ENCODE measurements at regions not wholly inside any gene's neighbourhood (a gene's known extent, or its start where the extent isn't known, plus 50 kb on each side); places are given as distances from the start of the nearest gene placed in this dataset.

DNA sequence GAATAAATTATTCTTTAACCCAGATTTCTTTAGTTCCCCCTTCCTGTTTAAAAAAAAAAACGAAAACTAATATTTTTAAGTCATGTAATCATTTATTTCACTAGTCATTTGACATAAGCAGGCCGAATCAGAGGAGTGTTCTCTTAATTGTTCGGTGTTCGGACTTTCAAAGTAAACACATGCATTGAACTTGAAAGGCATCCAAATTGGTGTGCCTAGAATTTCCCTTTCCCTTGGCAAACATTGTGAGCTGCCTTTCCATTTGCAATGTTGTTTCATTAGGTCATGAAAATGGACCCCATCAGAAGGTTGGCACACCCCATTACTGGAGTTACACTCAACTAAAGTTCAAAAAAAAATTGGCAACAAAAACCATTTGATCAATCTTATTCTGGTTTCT is 283.0 kb upstream of the MARCKS start:
- TF ChIP-seq POLR2AphosphoS5 (IDR thresholded peaks at IDR 0.05; ENCODE audit: low read depth) (no peak), GABPA (IDR thresholded peaks at IDR 0.05; ENCODE audit: low read depth) (no peak), SPI1 (IDR thresholded peaks at IDR 0.05; ENCODE audit: borderline replicate concordance, low read depth) (no peak)
- TF ChIP-seq, protein P1, sequence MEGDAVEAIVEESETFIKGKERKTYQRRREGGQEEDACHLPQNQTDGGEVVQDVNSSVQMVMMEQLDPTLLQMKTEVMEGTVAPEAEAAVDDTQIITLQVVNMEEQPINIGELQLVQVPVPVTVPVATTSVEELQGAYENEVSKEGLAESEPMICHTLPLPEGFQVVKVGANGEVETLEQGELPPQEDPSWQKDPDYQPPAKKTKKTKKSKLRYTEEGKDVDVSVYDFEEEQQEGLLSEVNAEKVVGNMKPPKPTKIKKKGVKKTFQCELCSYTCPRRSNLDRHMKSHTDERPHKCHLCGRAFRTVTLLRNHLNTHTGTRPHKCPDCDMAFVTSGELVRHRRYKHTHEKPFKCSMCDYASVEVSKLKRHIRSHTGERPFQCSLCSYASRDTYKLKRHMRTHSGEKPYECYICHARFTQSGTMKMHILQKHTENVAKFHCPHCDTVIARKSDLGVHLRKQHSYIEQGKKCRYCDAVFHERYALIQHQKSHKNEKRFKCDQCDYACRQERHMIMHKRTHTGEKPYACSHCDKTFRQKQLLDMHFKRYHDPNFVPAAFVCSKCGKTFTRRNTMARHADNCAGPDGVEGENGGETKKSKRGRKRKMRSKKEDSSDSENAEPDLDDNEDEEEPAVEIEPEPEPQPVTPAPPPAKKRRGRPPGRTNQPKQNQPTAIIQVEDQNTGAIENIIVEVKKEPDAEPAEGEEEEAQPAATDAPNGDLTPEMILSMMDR (IDR thresholded peaks at IDR 0.05; ENCODE audit: insufficient read depth, low read length) = no peak
- TF ChIP-seq, protein P2, sequence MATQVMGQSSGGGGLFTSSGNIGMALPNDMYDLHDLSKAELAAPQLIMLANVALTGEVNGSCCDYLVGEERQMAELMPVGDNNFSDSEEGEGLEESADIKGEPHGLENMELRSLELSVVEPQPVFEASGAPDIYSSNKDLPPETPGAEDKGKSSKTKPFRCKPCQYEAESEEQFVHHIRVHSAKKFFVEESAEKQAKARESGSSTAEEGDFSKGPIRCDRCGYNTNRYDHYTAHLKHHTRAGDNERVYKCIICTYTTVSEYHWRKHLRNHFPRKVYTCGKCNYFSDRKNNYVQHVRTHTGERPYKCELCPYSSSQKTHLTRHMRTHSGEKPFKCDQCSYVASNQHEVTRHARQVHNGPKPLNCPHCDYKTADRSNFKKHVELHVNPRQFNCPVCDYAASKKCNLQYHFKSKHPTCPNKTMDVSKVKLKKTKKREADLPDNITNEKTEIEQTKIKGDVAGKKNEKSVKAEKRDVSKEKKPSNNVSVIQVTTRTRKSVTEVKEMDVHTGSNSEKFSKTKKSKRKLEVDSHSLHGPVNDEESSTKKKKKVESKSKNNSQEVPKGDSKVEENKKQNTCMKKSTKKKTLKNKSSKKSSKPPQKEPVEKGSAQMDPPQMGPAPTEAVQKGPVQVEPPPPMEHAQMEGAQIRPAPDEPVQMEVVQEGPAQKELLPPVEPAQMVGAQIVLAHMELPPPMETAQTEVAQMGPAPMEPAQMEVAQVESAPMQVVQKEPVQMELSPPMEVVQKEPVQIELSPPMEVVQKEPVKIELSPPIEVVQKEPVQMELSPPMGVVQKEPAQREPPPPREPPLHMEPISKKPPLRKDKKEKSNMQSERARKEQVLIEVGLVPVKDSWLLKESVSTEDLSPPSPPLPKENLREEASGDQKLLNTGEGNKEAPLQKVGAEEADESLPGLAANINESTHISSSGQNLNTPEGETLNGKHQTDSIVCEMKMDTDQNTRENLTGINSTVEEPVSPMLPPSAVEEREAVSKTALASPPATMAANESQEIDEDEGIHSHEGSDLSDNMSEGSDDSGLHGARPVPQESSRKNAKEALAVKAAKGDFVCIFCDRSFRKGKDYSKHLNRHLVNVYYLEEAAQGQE (IDR thresholded peaks at IDR 0.05; ENCODE audit: insufficient replicate concordance, low read depth) = no peak
- Histone ChIP-seq H3K27ac (replicated peaks) (no peak overlapping the region), H3K27me3 (ENCODE audit: insufficient read depth, poor library complexity, severe bottlenecking) (no peaks in the 10 kb centered on the region), H3K4me3 (replicated peaks; ENCODE audit: insufficient read depth, low read length) (no peak overlapping the region)
- no peak for DNase-seq (ENCODE audit: low read depth in 1 of 2, low spot score in 1 of 2)

DNA sequence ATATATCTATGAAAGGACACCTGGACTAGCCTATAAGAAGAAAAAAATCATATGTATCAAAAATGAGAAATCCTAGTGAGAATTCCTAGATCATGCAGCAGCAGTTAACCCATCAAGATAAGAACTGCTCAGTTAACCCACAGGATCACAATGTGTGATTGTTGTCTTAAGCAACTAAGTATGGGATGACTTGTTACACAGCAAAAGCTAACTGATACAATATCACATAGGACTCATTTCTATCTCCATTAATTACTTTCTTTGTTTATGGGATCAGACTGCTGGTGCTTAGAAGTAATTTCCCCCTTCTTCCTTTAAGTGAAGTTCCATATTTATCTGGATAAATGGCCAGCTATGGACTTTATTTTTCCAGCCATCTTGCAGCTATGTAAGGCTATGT is 280.8 kb upstream of the MARCKS start:
- DNase-seq (ENCODE audit: low read depth in 1 of 2, low spot score in 1 of 2) = no peak
- TF ChIP-seq, protein P2 (IDR thresholded peaks at IDR 0.05; ENCODE audit: insufficient replicate concordance, low read depth) = no peak
- TF ChIP-seq GABPA (IDR thresholded peaks at IDR 0.05; ENCODE audit: low read depth) (no peak), SPI1 (IDR thresholded peaks at IDR 0.05; ENCODE audit: borderline replicate concordance, low read depth) (no peak), POLR2AphosphoS5 (IDR thresholded peaks at IDR 0.05; ENCODE audit: low read depth) (no peak)
- TF ChIP-seq, protein P1 (IDR thresholded peaks at IDR 0.05; ENCODE audit: insufficient read depth, low read length) = no peak

DNA sequence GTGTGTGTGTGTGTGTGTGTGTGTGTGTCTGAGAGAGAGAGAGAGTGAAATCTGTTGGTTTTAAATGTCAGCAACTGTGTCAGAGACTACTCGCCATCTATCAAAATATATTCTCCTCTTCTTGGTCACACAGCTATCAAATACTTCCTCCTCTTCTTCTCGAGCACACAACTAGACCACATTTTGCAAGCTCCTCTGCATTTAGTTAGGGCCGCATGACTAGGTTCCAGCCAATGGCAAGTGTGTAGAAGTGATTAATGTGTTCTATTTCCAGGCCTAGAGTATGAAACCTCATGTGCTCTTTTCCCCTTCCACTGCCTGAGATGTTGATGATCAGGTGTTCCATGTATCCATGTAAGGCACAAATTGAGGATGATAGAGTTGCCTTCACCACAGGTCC is 278.5 kb upstream of the MARCKS start:
- H3K4me3 ChIP-seq (replicated peaks; ENCODE audit: insufficient read depth, low read length) = no peak overlapping the region
- TF ChIP-seq POLR2AphosphoS5 (IDR thresholded peaks at IDR 0.05; ENCODE audit: low read depth) = no peak
- no peak for TF ChIP-seq SPI1 (IDR thresholded peaks at IDR 0.05; ENCODE audit: borderline replicate concordance, low read depth)
- no peak for TF ChIP-seq GABPA (IDR thresholded peaks at IDR 0.05; ENCODE audit: low read depth)
- TF ChIP-seq, protein P2 (IDR thresholded peaks at IDR 0.05; ENCODE audit: insufficient replicate concordance, low read depth) = no peak
- TF ChIP-seq, protein P1 (IDR thresholded peaks at IDR 0.05; ENCODE audit: insufficient read depth, low read length) = no peak
- H3K27ac ChIP-seq (replicated peaks) = no peak overlapping the region
- DNase-seq (ENCODE audit: low read depth in 1 of 2, low spot score in 1 of 2) = no peak
- no peaks in the 10 kb centered on the region for H3K27me3 ChIP-seq (ENCODE audit: insufficient read depth, poor library complexity, severe bottlenecking)

More for the DNA sequence above, 280.8 kb upstream of the MARCKS start:
- Histone ChIP-seq H3K27ac (replicated peaks) (no peak overlapping the region), H3K27me3 (ENCODE audit: insufficient read depth, poor library complexity, severe bottlenecking) (no peaks in the 10 kb centered on the region), H3K4me3 (replicated peaks; ENCODE audit: insufficient read depth, low read length) (no peak overlapping the region)
